Epithelial cell of esophagus (primary cell): ENCODE measurements at regions not wholly inside any gene's neighbourhood (a gene's known extent, or its start where the extent isn't known, plus 50 kb on each side); places are given as distances from the start of the nearest gene placed in this dataset.

Experiments
- DNase-seq: peaks from one replicate; pipeline ENCODE4 v3.0.0; 2010; ENCODE audit warnings: low read depth
- H3K4me3 ChIP-seq: 2 replicates; pipeline ENCODE4 v1.5.1; 2011; ENCODE audit warnings: mild to moderate bottlenecking, low read length, control low read depth
- TF ChIP-seq, protein P1 (sequence below): IDR thresholded peaks from 2 replicates; pipeline ENCODE4 v1.5.1; 2011; ENCODE audit warnings: low read depth, mild to moderate bottlenecking, low read length, control low read depth, inconsistent platforms; ENCODE audit not compliant: insufficient read depth; ENCODE audit errors: missing control alignments

DNA sequence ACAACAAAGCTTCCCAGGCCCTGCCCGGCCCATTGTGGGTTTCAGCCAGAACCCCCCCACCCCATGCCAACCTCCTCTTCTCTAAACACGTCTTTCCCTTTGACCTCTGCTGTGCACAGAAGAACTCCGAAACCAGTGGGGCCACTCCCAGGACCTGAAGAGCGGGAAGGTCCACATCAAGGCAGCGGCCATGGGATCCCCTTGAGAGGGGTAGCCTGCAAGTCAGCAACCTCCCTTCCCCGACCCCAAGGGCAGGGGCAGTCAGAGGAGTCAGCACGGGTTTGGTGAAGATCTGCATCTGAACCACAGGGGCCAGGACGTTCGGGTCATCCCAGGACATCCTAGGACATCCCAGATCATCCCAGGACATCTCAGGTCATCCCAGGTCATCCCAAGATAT lies 379.9 kb upstream of the IRX4 start:
- TF ChIP-seq, protein P1, sequence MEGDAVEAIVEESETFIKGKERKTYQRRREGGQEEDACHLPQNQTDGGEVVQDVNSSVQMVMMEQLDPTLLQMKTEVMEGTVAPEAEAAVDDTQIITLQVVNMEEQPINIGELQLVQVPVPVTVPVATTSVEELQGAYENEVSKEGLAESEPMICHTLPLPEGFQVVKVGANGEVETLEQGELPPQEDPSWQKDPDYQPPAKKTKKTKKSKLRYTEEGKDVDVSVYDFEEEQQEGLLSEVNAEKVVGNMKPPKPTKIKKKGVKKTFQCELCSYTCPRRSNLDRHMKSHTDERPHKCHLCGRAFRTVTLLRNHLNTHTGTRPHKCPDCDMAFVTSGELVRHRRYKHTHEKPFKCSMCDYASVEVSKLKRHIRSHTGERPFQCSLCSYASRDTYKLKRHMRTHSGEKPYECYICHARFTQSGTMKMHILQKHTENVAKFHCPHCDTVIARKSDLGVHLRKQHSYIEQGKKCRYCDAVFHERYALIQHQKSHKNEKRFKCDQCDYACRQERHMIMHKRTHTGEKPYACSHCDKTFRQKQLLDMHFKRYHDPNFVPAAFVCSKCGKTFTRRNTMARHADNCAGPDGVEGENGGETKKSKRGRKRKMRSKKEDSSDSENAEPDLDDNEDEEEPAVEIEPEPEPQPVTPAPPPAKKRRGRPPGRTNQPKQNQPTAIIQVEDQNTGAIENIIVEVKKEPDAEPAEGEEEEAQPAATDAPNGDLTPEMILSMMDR, result no peak
- H3K4me3 ChIP-seq, result no peak overlapping the region
- no peak for DNase-seq

DNA sequence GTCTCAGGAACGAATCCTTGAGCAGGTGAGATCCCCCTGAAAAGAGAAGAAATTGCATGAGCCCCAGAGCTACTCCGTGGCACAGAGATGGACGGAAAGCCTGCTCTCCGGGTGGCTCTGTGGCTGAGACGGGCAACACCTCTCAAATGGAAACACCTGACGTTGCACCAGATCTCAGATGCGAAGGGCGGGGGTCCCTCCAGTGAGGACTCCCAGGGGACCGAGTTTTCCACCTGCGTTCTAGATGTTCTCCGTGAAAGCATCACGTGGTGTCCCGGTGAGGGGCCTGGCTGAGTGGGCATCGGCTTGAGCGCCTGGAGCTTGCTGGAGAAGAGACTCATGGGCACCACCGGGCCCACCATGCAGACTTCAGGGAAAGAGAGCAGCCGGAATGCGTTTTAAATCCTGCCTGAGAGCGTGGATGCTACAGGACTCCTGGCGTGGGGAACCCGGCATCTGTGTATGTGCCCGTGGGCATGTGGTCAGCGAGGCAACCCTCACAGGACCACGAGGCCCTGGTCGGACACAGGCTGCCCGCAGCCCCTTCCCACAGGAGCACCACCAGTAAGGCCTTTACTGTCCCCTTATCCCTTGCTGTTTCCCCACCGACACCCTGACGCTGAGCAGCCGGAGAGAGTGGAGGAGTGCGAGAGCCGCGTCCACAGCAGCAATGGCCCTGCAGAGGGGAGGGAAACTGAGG lies 378.4 kb upstream of the IRX4 start:
- H3K4me3 ChIP-seq, result no peak overlapping the region
- no peak for DNase-seq
- TF ChIP-seq, protein P1, result no peak

DNA sequence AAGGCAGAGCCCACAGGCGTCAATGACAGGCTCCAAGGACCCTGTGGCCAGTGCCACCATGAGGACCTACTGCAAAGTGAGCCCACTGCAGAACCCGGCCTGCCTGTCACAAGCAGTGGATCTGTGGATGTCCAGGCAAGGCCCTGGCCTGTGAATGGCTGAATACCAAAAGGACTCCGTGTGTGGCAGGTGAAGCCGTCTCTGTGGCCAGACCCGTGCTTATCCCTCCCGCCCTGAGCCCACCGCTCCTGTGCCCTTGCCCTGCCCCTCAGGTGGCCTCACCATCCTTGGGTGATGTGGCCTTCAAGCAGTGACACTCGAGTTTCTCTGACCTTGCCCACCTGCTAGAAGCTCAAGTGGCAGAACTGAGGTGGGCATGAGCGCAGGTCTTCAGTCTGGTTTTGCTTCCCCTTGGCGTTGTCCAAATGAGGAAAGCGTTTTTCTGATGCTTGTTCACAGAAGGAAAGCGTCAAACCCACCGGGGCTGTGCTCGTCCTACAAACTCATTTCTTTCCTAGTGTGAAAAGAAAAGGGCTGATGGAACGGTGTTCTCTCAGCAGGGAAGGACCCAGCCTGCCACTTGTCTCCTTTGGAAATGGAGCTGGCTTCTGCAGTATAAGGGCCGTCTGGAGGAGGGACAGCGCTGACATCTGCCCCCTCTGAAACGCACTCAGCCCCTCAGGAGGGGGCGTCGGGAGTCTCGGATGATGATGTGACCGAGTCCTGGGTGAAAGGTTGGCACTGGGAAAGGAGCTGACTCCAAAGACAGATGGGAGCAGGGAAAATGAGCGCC lies 377.7 kb upstream of the IRX4 start:
- no peak for DNase-seq
- TF ChIP-seq, protein P1, result no peak
- no peak overlapping the region for H3K4me3 ChIP-seq

DNA sequence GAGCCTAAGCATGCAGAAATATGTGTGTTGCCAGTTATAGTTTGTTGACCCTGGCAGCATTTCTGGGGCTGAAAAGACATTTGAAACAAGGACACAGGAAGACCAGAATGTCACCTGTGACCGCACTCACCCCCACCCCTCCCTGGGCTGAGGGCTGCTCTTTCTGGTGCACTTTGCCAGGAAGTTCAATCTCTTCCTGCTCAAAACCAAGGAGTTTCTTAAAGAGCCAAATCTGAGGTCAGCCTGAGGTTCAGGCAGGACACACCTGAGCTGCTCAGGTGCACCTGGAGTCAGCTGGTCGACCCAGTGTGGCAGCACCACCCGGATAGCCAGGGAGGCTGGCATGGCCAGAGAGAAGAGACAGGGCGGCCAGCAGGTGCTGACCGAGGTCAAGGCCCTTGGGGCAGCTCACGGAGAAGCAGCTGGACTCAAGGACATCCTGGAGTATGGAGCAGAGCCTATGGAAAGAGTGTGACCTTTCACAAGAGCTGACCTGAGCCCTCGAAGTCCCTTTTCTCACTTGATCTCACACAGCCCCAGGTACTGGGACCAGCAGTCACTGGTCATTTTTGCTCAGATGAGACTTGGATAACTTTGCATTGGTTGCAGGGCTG lies 376.9 kb upstream of the IRX4 start:
- H3K4me3 ChIP-seq, result no peak overlapping the region
- TF ChIP-seq, protein P1, result no peak
- DNase-seq, result no peak

DNA sequence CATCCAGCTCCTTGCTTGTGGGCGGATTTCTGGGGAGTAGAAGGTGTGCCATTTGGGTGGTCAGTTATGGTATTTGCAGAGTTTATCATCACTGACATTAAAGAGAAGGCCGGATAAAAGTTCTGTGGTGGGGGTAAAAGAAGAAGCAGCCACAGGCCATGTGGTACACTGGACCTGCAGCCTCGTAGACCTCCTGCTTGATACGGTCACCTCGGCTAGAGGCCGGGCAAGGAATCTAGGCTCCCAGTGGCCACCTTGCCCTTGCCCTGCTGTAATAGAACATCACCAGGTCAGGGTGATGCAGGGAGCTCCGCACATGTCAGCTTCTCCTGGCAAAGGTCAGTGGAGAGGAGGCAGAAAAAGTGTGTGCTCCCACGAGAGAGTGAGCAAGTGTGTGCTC lies 376.1 kb upstream of the IRX4 start:
- no peak for DNase-seq
- no peak overlapping the region for H3K4me3 ChIP-seq
- TF ChIP-seq, protein P1, result no peak

DNA sequence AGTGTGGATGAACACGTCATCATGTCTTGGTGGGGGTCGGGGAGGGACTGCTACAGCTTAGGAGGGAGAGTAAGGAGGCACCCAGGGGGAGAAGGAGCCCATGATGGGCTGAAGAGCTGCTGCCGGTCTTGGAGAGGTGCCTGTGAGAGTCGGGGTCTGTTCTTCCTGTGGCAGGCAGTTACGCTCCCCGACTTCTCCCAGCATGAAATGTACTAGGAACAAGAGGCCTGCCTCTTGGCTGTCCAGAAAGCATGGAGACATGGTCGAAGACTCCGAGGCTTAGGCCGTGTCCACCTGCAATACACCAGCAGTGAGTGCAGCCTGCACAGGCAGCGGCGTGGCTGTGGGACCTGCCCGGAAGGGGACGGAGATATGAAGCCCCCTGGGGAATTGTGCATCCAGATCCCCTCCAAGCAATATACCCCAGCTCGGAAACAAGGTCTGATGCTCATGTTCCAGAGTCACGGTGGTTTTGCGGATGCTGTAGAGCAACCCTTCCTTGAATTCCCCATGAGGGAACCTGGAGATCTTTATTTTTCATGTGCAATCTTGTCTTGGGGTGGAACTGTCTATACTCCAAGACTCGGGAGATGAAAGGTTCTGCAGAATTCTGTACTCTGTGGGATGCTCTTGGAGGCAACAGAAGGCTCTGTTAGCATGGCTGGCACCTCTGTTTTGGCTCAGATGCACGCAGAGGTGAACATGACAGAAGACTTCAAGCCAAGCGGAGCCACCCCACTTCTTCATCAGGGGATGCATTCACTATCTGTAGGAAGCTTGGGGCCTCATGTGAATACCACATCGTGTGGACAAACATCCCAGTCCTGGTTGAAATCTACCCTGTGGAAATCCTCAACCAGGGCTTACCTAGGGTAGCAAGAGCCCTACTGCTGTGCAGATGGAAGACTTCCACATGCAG lies 374.9 kb upstream of the IRX4 start:
- no peak for DNase-seq
- TF ChIP-seq, protein P1, result no peak
- no peak overlapping the region for H3K4me3 ChIP-seq
